Neuronal stem cell (in vitro differentiated cells): ENCODE measurements at regions not wholly inside any gene's neighbourhood (a gene's known extent, or its start where the extent isn't known, plus 50 kb on each side); places are given as distances from the start of the nearest gene placed in this dataset.

ENCODE experiments used
- DNase-seq: peaks from one replicate; pipeline ENCODE4 v3.0.0-alpha.2; 2013; ENCODE audit warnings: low spot score
- H2AFZ ChIP-seq: one replicate; pipeline ENCODE4 v1.6.1; 2013; ENCODE audit warnings: mild to moderate bottlenecking, low read length, inconsistent platforms
- H2AK5ac ChIP-seq: 2 replicates; pipeline ENCODE4 v1.6.1; 2013; ENCODE audit warnings: low read depth, mild to moderate bottlenecking, inconsistent platforms, low read length, moderate library complexity, mixed read lengths
- H2BK120ac ChIP-seq: 2 replicates; pipeline ENCODE4 v1.6.1; 2013; ENCODE audit warnings: low read depth, mild to moderate bottlenecking, inconsistent platforms, low read length, moderate library complexity, mixed read lengths
- H2BK12ac ChIP-seq: one replicate; pipeline ENCODE4 v1.6.1; 2013; ENCODE audit warnings: low read length, inconsistent platforms
- H2BK15ac ChIP-seq: 2 replicates; pipeline ENCODE4 v1.6.1; 2013; ENCODE audit warnings: mild to moderate bottlenecking, low read length, inconsistent platforms, mixed read lengths
- H2BK5ac ChIP-seq: one replicate; pipeline ENCODE4 v1.6.1; 2013; ENCODE audit warnings: inconsistent platforms, mild to moderate bottlenecking, low read length, moderate library complexity
- H3K14ac ChIP-seq: one replicate; pipeline ENCODE4 v1.6.1; 2013; ENCODE audit warnings: low read length, inconsistent platforms
- H3K18ac ChIP-seq: 2 replicates; pipeline ENCODE4 v1.6.1; 2013; ENCODE audit warnings: low read length, inconsistent platforms
- H3K23ac ChIP-seq: 2 replicates; pipeline ENCODE4 v1.6.1; 2013; ENCODE audit warnings: low read depth, mild to moderate bottlenecking, mixed read lengths, low read length, inconsistent platforms; ENCODE audit not compliant: poor library complexity
- H3K27ac ChIP-seq: replicated peaks from 3 replicates; pipeline ENCODE4 v1.5.1; 2013; ENCODE audit warnings: low read length, inconsistent platforms
- H3K27me3 ChIP-seq, 3 experiments: 2 replicates each; pipeline ENCODE4 v1.6.1; 2013; ENCODE audit warnings: low read length in 3 of 3, mild to moderate bottlenecking in 2 of 3, inconsistent platforms in 1 of 3, low read depth in 1 of 3, mixed read lengths in 1 of 3, moderate library complexity in 1 of 3; ENCODE audit not compliant: control insufficient read depth in 3 of 3, insufficient read depth in 3 of 3
- H3K36me3 ChIP-seq, 2 donors: replicated peaks in 1 of 2; 2 replicates each; pipeline ENCODE4 v1.6.1; 2013; ENCODE audit warnings: low read length in 2 of 2; ENCODE audit not compliant: control insufficient read depth in 2 of 2, insufficient read depth in 2 of 2
- H3K4ac ChIP-seq: 2 replicates; pipeline ENCODE4 v1.6.1; 2013; ENCODE audit warnings: inconsistent platforms, mild to moderate bottlenecking, low read length, moderate library complexity
- H3K4me1 ChIP-seq, 2 donors: 1 replicate in 1 of 2; 2 replicates in 1 of 2; pipeline ENCODE4 v1.6.1; 2013; ENCODE audit warnings: low read length in 2 of 2, low read depth in 1 of 2; ENCODE audit not compliant: control insufficient read depth in 2 of 2, insufficient read depth in 1 of 2
- H3K4me2 ChIP-seq: one replicate; pipeline ENCODE4 v1.6.1; 2013; ENCODE audit warnings: mild to moderate bottlenecking, low read length, inconsistent platforms; ENCODE audit not compliant: insufficient read depth, poor library complexity, severe bottlenecking
- H3K4me3 ChIP-seq, 2 donors: 2 replicates each; pipeline ENCODE4 v1.5.1; 2013; ENCODE audit warnings: low read length in 2 of 2, mild to moderate bottlenecking in 2 of 2, inconsistent platforms in 1 of 2, moderate library complexity in 1 of 2
- H3K79me1 ChIP-seq: one replicate; pipeline ENCODE4 v1.6.1; 2013; ENCODE audit warnings: low read depth, mild to moderate bottlenecking, inconsistent platforms, low read length, moderate library complexity
- H3K9ac ChIP-seq: one replicate; pipeline ENCODE4 v1.6.1; 2013; ENCODE audit warnings: mild to moderate bottlenecking, low read depth, low read length, inconsistent platforms; ENCODE audit not compliant: poor library complexity
- H3K9me3 ChIP-seq, 2 donors: replicated peaks in 1 of 2; 2 replicates each; pipeline versions ENCODE3 to v1.6.1; 2013; ENCODE audit warnings: low read length in 2 of 2, mild to moderate bottlenecking in 2 of 2, inconsistent platforms in 1 of 2, low read depth in 1 of 2, mixed read lengths in 1 of 2, moderate library complexity in 1 of 2; ENCODE audit not compliant: control insufficient read depth in 2 of 2, insufficient read depth in 1 of 2
- H4K8ac ChIP-seq: one replicate; pipeline ENCODE4 v1.6.1; 2013; ENCODE audit warnings: low read depth, mild to moderate bottlenecking, inconsistent platforms, low read length, moderate library complexity
- H4K91ac ChIP-seq: one replicate; pipeline ENCODE4 v1.6.1; 2013; ENCODE audit warnings: low read length, low read depth, mild to moderate bottlenecking, inconsistent platforms; ENCODE audit not compliant: poor library complexity
- WGBS, 2 donors: extraction: QIAGEN DNeasy Blood & Tissue Kit; methylation state at CpG; one replicate each; pipeline ENCODE4 v1.1.7; 2013; ENCODE audit warnings: missing lambda C conversion rate in 2 of 2, mixed read lengths in 1 of 2; ENCODE audit not compliant: insufficient read length in 2 of 2, insufficient replicate concordance in 1 of 2; ENCODE audit errors: extremely low coverage in 2 of 2; 5-methylcytosine and 5-hydroxymethylcytosine counted together

DNA sequence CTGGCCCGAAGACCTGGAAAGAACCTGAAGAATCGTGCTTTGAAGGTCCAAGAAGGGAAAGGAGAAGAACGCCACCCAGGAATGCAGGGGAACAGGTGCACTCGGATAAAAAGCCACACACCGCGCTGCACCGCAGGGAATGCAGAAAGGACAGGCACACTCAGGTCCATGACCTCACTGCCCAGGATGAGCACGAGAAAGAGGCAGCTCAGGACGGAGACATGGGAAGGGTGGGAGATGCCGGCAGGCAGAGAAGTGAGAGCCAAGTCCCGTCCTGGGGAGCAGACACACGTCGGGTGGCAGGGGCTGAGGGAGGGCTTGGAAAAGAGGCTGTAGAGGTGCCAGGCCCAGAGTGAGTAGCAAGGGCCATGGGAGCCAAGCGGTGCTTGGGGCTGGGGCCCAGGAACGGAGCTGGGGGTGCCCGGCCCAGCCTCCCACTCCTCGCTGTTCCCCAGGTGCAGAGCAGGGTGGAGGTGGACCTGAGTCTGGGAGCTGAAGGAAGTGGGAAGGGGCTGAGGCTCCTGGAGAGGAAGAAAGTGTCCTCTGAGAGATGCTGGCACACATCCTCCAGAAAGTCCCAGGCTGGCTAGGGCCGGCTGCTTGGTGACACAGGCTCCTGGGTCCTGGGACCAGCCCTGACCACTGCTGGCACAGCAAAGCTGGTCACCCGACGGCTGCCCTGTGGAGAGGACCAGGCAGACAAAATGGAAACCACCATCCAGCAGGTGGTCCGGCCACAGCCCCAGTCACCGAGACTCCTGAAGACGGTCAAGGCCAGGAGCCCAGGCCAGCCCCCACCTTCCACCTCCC lies 91.3 kb downstream of the PSMB1 start:
- no peak overlapping the region for H3K27ac ChIP-seq
- H2AFZ ChIP-seq, result no peak overlapping the region
- H3K79me1 ChIP-seq, result peaks cover 2% of the 10 kb centered on the region
- peak overlapping the region; percentile 46 for H4K91ac ChIP-seq
- peak overlapping the region; percentile 84 for H3K18ac ChIP-seq
- DNase-seq, result no peak
- no peak overlapping the region for H3K4ac ChIP-seq
- no peak overlapping the region for H3K4me2 ChIP-seq
- H2BK15ac ChIP-seq, result peak overlapping the region; percentile 54
- H3K9me3 ChIP-seq, result peaks cover 0 to 4% of the 10 kb centered on the region in 2 donors
- peaks cover 0 to 11% of the 10 kb centered on the region in 2 donors for H3K4me1 ChIP-seq
- no peak overlapping the region for H3K14ac ChIP-seq
- H3K9ac ChIP-seq, result no peak overlapping the region
- H3K4me3 ChIP-seq, result peak overlapping the region in 1 of 2 donors; percentile 11
- H2BK5ac ChIP-seq, result no peak overlapping the region
- H3K27me3 ChIP-seq, result peaks cover 0 to 8% (median 0%) of the 10 kb centered on the region in 3 experiments
- no peak overlapping the region for H3K23ac ChIP-seq
- H2AK5ac ChIP-seq, result peak overlapping the region; percentile 53
- H4K8ac ChIP-seq, result no peak overlapping the region
- WGBS, 2 donors, result no CpG with 5 or more reads among the region's 23 CpGs
- H2BK12ac ChIP-seq, result peak overlapping the region; percentile 89
- H2BK120ac ChIP-seq, result no peak overlapping the region
- peaks cover 0 to 2% of the 10 kb centered on the region in 2 donors for H3K36me3 ChIP-seq

DNA sequence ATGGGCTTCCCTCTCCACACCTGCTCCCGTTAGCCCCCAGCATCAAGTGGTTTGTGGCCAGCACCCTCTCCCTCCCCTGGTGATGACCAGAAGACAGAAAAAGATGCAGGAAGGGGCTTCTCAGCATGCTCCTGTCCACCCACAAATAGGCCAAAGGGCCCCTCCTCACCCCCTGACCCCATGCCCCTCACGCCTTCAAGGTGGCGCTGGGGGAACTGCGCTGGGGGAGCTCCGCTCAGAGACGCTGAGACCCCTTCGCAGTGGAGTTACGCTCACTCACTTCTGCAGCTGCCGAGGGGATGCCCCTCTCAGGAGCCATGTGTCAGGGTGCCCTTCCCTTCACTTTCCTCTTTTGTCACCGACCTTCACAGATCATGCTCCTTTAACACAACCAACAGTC lies 92.0 kb downstream of the PSMB1 start:
- Histone ChIP-seq H3K27ac (no peak overlapping the region), H2BK120ac (no peak overlapping the region), H4K8ac (no peak overlapping the region), H2BK15ac (no peak overlapping the region), H2AFZ (no peak overlapping the region), H3K79me1 (peaks cover 2% of the 10 kb centered on the region), H3K4me3 (no peak overlapping the region), H3K23ac (no peak overlapping the region), H3K14ac (no peak overlapping the region), H3K4me2 (no peak overlapping the region), H3K36me3 (peaks cover 0 to 2% of the 10 kb centered on the region in 2 donors), H3K18ac (no peak overlapping the region), H3K9me3 (peaks cover 0 to 4% of the 10 kb centered on the region in 2 donors), H3K9ac (no peak overlapping the region), H3K4me1 (peaks cover 0 to 11% of the 10 kb centered on the region in 2 donors), H2BK12ac (no peak overlapping the region), H3K4ac (no peak overlapping the region), H2BK5ac (no peak overlapping the region), H4K91ac (no peak overlapping the region), H3K27me3 (peaks cover 0 to 8% (median 0%) of the 10 kb centered on the region in 3 experiments), H2AK5ac (no peak overlapping the region)
- no CpG with 5 or more reads among the region's 10 CpGs for WGBS, 2 donors
- DNase-seq, result no peak

DNA sequence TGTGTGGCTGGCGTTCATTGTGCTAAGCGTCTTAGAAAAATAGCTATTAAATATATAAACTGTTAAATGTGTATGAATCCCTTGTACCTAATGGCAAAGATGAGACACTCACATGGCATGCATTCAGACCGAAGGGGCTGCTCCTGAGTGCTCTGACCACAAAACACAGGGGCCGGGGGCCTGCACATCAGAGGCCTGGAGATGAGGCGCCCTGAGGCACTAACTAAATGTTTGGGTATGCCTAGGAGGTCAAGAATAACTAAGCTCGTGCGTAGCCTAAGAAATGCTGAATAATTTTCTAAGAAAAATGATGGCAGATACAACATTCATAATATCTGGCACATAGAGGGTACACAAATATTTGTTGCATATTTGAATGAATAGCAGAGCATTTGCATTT lies 92.5 kb downstream of the PSMB1 start:
- H3K27me3 ChIP-seq, result peaks cover 0 to 8% (median 0%) of the 10 kb centered on the region in 3 experiments
- no peak overlapping the region for H4K8ac ChIP-seq
- no CpG with 5 or more reads among the region's 7 CpGs for WGBS, 2 donors
- H2AK5ac ChIP-seq, result no peak overlapping the region
- no peak overlapping the region for H3K4me2 ChIP-seq
- H3K14ac ChIP-seq, result no peak overlapping the region
- H3K4ac ChIP-seq, result no peak overlapping the region
- no peaks in the 10 kb centered on the region for H3K36me3 ChIP-seq
- no peak overlapping the region for H2BK120ac ChIP-seq
- no peak overlapping the region for H3K23ac ChIP-seq
- peak overlapping the region; percentile 10 for H2BK15ac ChIP-seq
- no peak overlapping the region for H3K18ac ChIP-seq
- H3K4me3 ChIP-seq, result no peak overlapping the region
- H2AFZ ChIP-seq, result no peak overlapping the region
- H4K91ac ChIP-seq, result no peak overlapping the region
- H3K27ac ChIP-seq, result no peak overlapping the region
- H3K9me3 ChIP-seq, result no peaks in the 10 kb centered on the region
- H3K79me1 ChIP-seq, result peaks cover 2% of the 10 kb centered on the region
- H3K4me1 ChIP-seq, result peaks cover 0 to 9% of the 10 kb centered on the region in 2 donors
- no peak overlapping the region for H2BK12ac ChIP-seq
- no peak overlapping the region for H2BK5ac ChIP-seq
- H3K9ac ChIP-seq, result no peak overlapping the region
- DNase-seq, result no peak

DNA sequence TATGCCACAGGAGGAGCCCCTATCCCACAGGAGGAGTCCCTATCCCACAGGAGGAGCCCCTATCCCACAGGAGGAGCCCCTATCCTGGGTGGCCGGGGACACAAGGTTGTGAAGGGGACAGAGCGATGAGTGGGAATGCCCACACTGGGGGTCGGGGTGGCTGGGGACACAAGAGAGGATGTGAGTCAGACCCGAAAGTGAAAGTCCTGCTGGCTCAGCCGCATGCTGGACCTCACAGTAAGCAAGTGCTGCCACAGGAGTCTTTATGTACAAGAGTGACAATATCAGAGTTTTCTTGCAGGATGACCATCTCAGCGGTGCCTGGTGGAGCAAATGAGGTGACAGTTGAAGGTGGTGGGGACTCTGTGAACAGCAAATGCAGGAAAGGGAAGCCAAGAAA lies 93.7 kb downstream of the PSMB1 start:
- no peak overlapping the region for H2BK120ac ChIP-seq
- H3K27me3 ChIP-seq, result peaks cover 0 to 8% (median 0%) of the 10 kb centered on the region in 3 experiments

More for the DNA sequence above, 93.7 kb downstream of the PSMB1 start:
- Histone ChIP-seq H2AFZ (no peak overlapping the region), H3K79me1 (peaks cover 2% of the 10 kb centered on the region), H2BK15ac (peak overlapping the region; percentile 67), H3K23ac (no peak overlapping the region), H4K91ac (no peak overlapping the region), H4K8ac (no peak overlapping the region), H3K4me3 (no peak overlapping the region), H3K9me3 (no peaks in the 10 kb centered on the region), H3K18ac (peak overlapping the region; percentile 76), H2BK5ac (no peak overlapping the region), H2BK12ac (no peak overlapping the region), H3K9ac (no peak overlapping the region), H3K27ac (no peak overlapping the region), H3K4me2 (no peak overlapping the region), H3K4ac (no peak overlapping the region), H2AK5ac (peak overlapping the region; percentile 88), H3K36me3 (no peaks in the 10 kb centered on the region), H3K4me1 (peaks cover 0 to 4% of the 10 kb centered on the region in 2 donors), H3K14ac (peak overlapping the region; percentile 71)
- DNase-seq, result no peak
- WGBS, 2 donors, result no CpG with 5 or more reads among the region's 6 CpGs
